ENCODE measurements at regions not wholly inside any gene's neighbourhood (a gene's known extent, or its start where the extent isn't known, plus 50 kb on each side); places are given as distances from the start of the nearest gene placed in this dataset.
"Not testable (repeated sequence)": the region's sequence is repeated elsewhere in the genome, so short reads cannot be mapped to it uniquely, and the experiment has no call there.

DNA sequence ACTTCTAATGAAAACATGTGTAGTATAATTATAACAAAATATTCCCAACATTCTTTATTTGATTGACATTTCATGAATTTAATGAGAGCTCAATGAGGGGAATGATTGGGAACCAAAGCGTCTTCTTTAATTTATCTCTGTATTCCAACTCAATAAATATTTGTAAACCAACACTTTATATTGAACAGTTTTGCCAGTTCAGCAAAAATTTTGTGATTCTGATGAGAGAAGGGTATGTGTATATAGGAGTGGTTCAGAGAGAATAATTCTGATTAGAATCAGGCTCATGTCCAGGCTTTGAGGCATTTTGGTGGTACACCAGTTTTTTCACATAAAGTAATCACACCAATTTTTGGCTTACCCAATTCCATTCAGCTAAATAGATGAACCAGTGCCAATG lies 564.2 kb downstream of the TMTC2 start:
- Mint-ChIP-seq H3K27ac (no peak overlapping the region), H3K36me3 (no peaks in the 10 kb centered on the region), H3K9me3 (peaks cover 0 to 12% (median 1%) of the 10 kb centered on the region in 11 donors), H3K27me3 (no peaks in the 10 kb centered on the region), H3K4me3 (no peak overlapping the region), H3K4me1 (no peaks in the 10 kb centered on the region)
- ChIA-PET POLR2A (no interaction called here), CTCF (no interaction called here)
- H3K9me3 ChIP-seq (ENCODE audit: control insufficient read depth in 2 of 3, low read length in 3 of 3): no peaks in the 10 kb centered on the region
- H3K4me3 ChIP-seq (ENCODE audit: low read length): no peak overlapping the region
- intact Hi-C loops (cut with micrococcal nuclease): no loop called here
- H3K27ac ChIP-seq (ENCODE audit: low read depth, low read length): no peak overlapping the region
- DNase-seq (no peak), ATAC-seq (no peak)
- H3K27me3 ChIP-seq (ENCODE audit: control insufficient read depth in 2 of 2, insufficient read depth in 2 of 2, low read length in 2 of 2): no peaks in the 10 kb centered on the region
- no peaks in the 10 kb centered on the region for H3K4me1 ChIP-seq (ENCODE audit: control insufficient read depth in 2 of 2, insufficient read depth in 2 of 2, low read length in 2 of 2)
- H3K36me3 ChIP-seq (ENCODE audit: control insufficient read depth in 2 of 3, insufficient read depth in 3 of 3, low read length in 3 of 3): no peaks in the 10 kb centered on the region

DNA sequence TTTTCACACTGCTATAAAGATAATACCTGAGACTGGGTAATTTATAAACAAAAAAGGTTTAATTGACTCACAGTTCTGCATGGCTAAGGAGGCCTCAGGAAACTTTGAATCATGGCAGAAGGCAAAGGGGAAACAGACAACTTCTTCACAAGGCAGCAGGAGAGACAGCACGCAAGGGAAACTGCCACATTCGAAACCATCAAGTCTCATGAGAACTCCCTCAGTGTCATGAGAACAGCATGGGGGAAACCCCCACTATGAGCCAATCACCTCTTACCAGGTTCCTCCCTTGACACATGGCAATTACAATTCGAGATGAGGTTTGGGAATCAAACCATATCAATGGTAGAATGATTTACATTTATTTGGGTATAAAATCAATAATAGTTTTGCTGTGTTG lies 558.5 kb downstream of the TMTC2 start:
- Histone ChIP-seq H3K27me3 (ENCODE audit: control insufficient read depth in 2 of 2, insufficient read depth in 2 of 2, low read length in 2 of 2) (no peaks in the 10 kb centered on the region), H3K36me3 (ENCODE audit: control insufficient read depth in 2 of 3, insufficient read depth in 3 of 3, low read length in 3 of 3) (no peaks in the 10 kb centered on the region), H3K4me3 (ENCODE audit: low read length) (no peak overlapping the region), H3K4me1 (ENCODE audit: control insufficient read depth in 2 of 2, insufficient read depth in 2 of 2, low read length in 2 of 2) (no peaks in the 10 kb centered on the region), H3K9me3 (ENCODE audit: control insufficient read depth in 2 of 3, low read length in 3 of 3) (no peaks in the 10 kb centered on the region), H3K27ac (ENCODE audit: low read depth, low read length) (no peak overlapping the region)
- no peak overlapping the region for H3K4me3 Mint-ChIP-seq
- intact Hi-C loops (cut with micrococcal nuclease): no loop called here
- H3K27me3 Mint-ChIP-seq: peaks cover 0 to 7% (median 0%) of the 10 kb centered on the region in 5 donors
- no peak overlapping the region for H3K27ac Mint-ChIP-seq
- CTCF ChIA-PET: no interaction called here
- DNase-seq: no peak
- no peaks in the 10 kb centered on the region for H3K4me1 Mint-ChIP-seq
- H3K36me3 Mint-ChIP-seq: no peaks in the 10 kb centered on the region
- POLR2A ChIA-PET: no interaction called here
- no peak for ATAC-seq
- H3K9me3 Mint-ChIP-seq: peaks cover 0 to 11% (median 0%) of the 10 kb centered on the region in 11 donors

- no peaks in the 10 kb centered on the region for H3K36me3 ChIP-seq (ENCODE audit: control insufficient read depth in 2 of 3, insufficient read depth in 3 of 3, low read length in 3 of 3)
- ATAC-seq: no peak
- Mint-ChIP-seq H3K4me3 (no peak overlapping the region), H3K9me3 (peaks cover 0 to 16% (median 0%) of the 10 kb centered on the region in 11 donors), H3K27ac (no peak overlapping the region), H3K36me3 (no peaks in the 10 kb centered on the region), H3K4me1 (no peaks in the 10 kb centered on the region), H3K27me3 (peaks cover 0 to 7% (median 0%) of the 10 kb centered on the region in 5 donors)
- H3K27me3 ChIP-seq (ENCODE audit: control insufficient read depth in 2 of 2, insufficient read depth in 2 of 2, low read length in 2 of 2): no peaks in the 10 kb centered on the region
- H3K9me3 ChIP-seq (ENCODE audit: control insufficient read depth in 2 of 3, low read length in 3 of 3): no peaks in the 10 kb centered on the region
- DNase-seq: no peak
- ChIA-PET POLR2A (no interaction called here), CTCF (interaction anchor here (0.6 kb wide), 1 partner anchor 1875 kb away, joined by 3 read pairs; no protein-coding TSS in a partner anchor)
- H3K27ac ChIP-seq (ENCODE audit: low read depth, low read length): no peak overlapping the region
- intact Hi-C loops (cut with micrococcal nuclease): no loop called here
- H3K4me1 ChIP-seq (ENCODE audit: control insufficient read depth in 2 of 2, insufficient read depth in 2 of 2, low read length in 2 of 2): no peaks in the 10 kb centered on the region
- no peak overlapping the region for H3K4me3 ChIP-seq (ENCODE audit: low read length)
Measured at GRCh38 chr12:83244001-83244400, 557.3 kb downstream of the TMTC2 start.

- CTCF ChIA-PET; H3K27ac Mint-ChIP-seq; H3K36me3 Mint-ChIP-seq; intact Hi-C loops (cut with micrococcal nuclease); ATAC-seq; H3K27me3 Mint-ChIP-seq; DNase-seq; H3K9me3 ChIP-seq (ENCODE audit: control insufficient read depth in 2 of 3, low read length in 3 of 3); POLR2A ChIA-PET; H3K4me3 ChIP-seq (ENCODE audit: low read length); H3K4me1 ChIP-seq (ENCODE audit: control insufficient read depth in 2 of 2, insufficient read depth in 2 of 2, low read length in 2 of 2); H3K36me3 ChIP-seq (ENCODE audit: control insufficient read depth in 2 of 3, insufficient read depth in 3 of 3, low read length in 3 of 3); H3K27me3 ChIP-seq (ENCODE audit: control insufficient read depth in 2 of 2, insufficient read depth in 2 of 2, low read length in 2 of 2); H3K4me1 Mint-ChIP-seq; H3K27ac ChIP-seq (ENCODE audit: low read depth, low read length); H3K4me3 Mint-ChIP-seq: not testable (repeated sequence)
- H3K9me3 Mint-ChIP-seq: peaks cover 0 to 21% (median 7%) of the 10 kb centered on the region in 11 donors
Measured at GRCh38 chr12:83233987-83234386, 547.3 kb downstream of the TMTC2 start.

GRCh38 chr12:83226960-83227359 lies 540.3 kb downstream of the TMTC2 start:
- H3K9me3 ChIP-seq (ENCODE audit: control insufficient read depth in 2 of 3, low read length in 3 of 3); intact Hi-C loops (cut with micrococcal nuclease); H3K4me1 Mint-ChIP-seq; H3K4me1 ChIP-seq (ENCODE audit: control insufficient read depth in 2 of 2, insufficient read depth in 2 of 2, low read length in 2 of 2); DNase-seq; H3K4me3 Mint-ChIP-seq; H3K27me3 ChIP-seq (ENCODE audit: control insufficient read depth in 2 of 2, insufficient read depth in 2 of 2, low read length in 2 of 2); ATAC-seq; H3K27ac Mint-ChIP-seq; H3K27me3 Mint-ChIP-seq; H3K36me3 Mint-ChIP-seq; CTCF ChIA-PET; H3K27ac ChIP-seq (ENCODE audit: low read depth, low read length); POLR2A ChIA-PET; H3K4me3 ChIP-seq (ENCODE audit: low read length); H3K36me3 ChIP-seq (ENCODE audit: control insufficient read depth in 2 of 3, insufficient read depth in 3 of 3, low read length in 3 of 3): not testable (repeated sequence)
- H3K9me3 Mint-ChIP-seq: peaks cover 0 to 23% (median 7%) of the 10 kb centered on the region in 11 donors

DNA sequence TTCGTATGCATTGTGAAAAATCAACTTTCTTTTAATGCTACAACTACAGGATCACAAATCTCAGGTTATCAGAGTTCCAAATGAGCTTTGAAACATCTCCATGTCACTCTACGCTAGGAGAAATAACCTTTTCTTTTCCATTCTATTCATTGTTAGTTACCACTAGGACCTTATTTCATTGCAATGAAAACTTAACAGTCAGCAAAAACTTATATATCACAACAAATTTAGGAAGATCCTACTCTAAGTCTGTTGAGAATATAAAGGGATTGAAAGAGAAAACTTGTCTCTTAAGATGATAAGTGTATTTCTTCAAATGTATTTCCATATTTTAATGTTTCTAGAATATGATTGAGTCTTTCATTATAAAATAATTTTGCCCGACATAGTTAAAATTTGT lies 539.1 kb downstream of the TMTC2 start:
- ChIA-PET POLR2A (no interaction called here), CTCF (no interaction called here)
- no peaks in the 10 kb centered on the region for H3K27me3 Mint-ChIP-seq
- DNase-seq: no peak
- no peaks in the 10 kb centered on the region for H3K4me1 Mint-ChIP-seq
- H3K9me3 Mint-ChIP-seq: peaks cover 0 to 26% (median 6%) of the 10 kb centered on the region in 11 donors
- H3K4me3 Mint-ChIP-seq: no peak overlapping the region
- no peak overlapping the region for H3K27ac Mint-ChIP-seq
- H3K4me3 ChIP-seq (ENCODE audit: low read length): no peak overlapping the region
- intact Hi-C loops (cut with micrococcal nuclease): no loop called here
- ATAC-seq: no peak
- no peak overlapping the region for H3K27ac ChIP-seq (ENCODE audit: low read depth, low read length)
- H3K9me3 ChIP-seq (ENCODE audit: control insufficient read depth in 2 of 3, low read length in 3 of 3): no peaks in the 10 kb centered on the region
- H3K4me1 ChIP-seq (ENCODE audit: control insufficient read depth in 2 of 2, insufficient read depth in 2 of 2, low read length in 2 of 2): no peaks in the 10 kb centered on the region
- H3K36me3 Mint-ChIP-seq: no peaks in the 10 kb centered on the region
- H3K27me3 ChIP-seq (ENCODE audit: control insufficient read depth in 2 of 2, insufficient read depth in 2 of 2, low read length in 2 of 2): no peaks in the 10 kb centered on the region
- no peaks in the 10 kb centered on the region for H3K36me3 ChIP-seq (ENCODE audit: control insufficient read depth in 2 of 3, insufficient read depth in 3 of 3, low read length in 3 of 3)

DNA sequence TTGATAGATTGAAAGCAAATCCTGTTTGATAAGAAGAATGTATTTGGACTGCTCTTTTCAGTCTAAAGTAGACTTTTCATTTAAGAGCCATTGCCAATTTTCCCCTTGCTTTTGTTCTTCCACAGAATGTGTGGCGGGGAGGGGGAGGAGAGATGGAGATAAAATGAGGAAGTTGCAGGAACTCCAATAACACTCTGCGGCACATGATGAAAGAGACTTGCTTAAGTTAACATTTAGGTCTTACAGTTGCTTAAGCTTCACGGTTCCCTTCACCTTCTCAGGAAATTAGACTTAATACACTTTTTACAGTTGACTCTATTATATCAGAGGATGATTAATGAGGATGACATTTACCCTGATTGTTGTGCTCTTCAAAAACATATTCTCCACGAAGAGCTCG lies 537.3 kb downstream of the TMTC2 start:
- POLR2A ChIA-PET: no interaction called here
- H3K9me3 Mint-ChIP-seq: peaks cover 0 to 19% (median 6%) of the 10 kb centered on the region in 11 donors
- CTCF ChIA-PET: no interaction called here

More for the DNA sequence above, 537.3 kb downstream of the TMTC2 start:
- Histone ChIP-seq H3K4me1 (ENCODE audit: control insufficient read depth in 2 of 2, insufficient read depth in 2 of 2, low read length in 2 of 2) (no peaks in the 10 kb centered on the region), H3K36me3 (ENCODE audit: control insufficient read depth in 2 of 3, insufficient read depth in 3 of 3, low read length in 3 of 3) (no peaks in the 10 kb centered on the region), H3K9me3 (ENCODE audit: control insufficient read depth in 2 of 3, low read length in 3 of 3) (no peaks in the 10 kb centered on the region), H3K27ac (ENCODE audit: low read depth, low read length) (no peak overlapping the region), H3K4me3 (ENCODE audit: low read length) (no peak overlapping the region), H3K27me3 (ENCODE audit: control insufficient read depth in 2 of 2, insufficient read depth in 2 of 2, low read length in 2 of 2) (no peaks in the 10 kb centered on the region)
- intact Hi-C loops (cut with micrococcal nuclease): no loop called here
- H3K4me1 Mint-ChIP-seq: no peaks in the 10 kb centered on the region
- no peak for ATAC-seq
- H3K4me3 Mint-ChIP-seq: no peak overlapping the region
- no peak overlapping the region for H3K27ac Mint-ChIP-seq
- no peaks in the 10 kb centered on the region for H3K36me3 Mint-ChIP-seq
- no peak for DNase-seq
- no peaks in the 10 kb centered on the region for H3K27me3 Mint-ChIP-seq
